NCI-H128 (cell line): ENCODE measurements at regions not wholly inside any gene's neighbourhood (a gene's known extent, or its start where the extent isn't known, plus 50 kb on each side); places are given as distances from the start of the nearest gene placed in this dataset.

Experiments used
- DNase-seq: peaks from one replicate; lab custom pipeline; 2025; ENCODE audit not compliant: unreplicated experiment; lab: John Stamatoyannopoulos, UW

DNA sequence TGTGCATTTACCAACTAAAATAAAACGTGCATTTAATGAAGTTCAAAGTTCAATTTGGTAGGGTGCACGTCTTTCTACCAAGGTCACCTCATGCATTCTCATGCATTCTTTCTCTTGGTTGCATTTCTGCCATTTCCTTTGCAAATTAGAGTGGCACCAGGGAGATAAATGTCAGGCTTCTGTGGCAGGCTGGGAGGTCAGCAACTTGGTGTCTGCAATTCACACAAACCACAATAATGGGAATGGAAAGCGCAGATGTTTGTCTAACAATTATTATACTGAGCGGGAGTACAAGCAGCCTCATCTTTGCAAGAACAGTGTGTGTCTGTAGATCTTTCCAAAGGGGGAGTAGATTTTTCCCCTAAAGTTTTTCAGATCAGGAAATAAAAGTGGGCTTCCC, 411.7 kb downstream of the DMRT2 start:
- DNase-seq = no peak

DNA sequence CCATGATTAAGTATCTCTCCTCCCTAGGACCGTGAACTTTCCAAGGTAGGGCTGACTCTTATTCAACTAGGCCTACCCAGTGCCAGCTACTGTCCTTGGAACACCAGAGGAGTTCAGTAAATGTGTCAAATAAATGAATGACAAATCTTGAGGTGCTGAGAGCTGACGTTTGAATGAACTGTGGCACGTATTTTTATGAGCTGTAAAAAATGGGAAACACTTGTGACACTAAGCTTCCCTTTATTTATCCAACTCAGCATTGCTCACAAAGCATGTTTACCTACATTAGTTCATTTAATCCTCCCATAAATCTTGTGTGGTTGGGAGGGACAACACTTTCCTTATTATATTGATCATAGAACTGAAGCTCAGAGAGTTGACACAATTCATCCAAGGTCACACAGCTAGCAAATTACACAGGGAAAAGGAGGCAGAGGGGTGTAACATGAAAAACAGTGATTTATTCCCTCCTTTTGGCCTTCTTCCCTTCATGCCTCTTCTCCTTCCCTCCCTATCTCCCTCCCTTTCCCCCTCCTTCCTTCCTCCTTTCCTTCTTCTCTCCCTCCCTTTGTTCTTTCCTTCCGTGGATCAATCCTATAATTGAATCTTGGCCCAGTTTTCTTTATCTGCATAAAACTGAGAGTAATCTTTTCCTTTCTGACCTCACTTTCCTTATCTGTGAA, 412.6 kb downstream of the DMRT2 start:
- no peak for DNase-seq

DNA sequence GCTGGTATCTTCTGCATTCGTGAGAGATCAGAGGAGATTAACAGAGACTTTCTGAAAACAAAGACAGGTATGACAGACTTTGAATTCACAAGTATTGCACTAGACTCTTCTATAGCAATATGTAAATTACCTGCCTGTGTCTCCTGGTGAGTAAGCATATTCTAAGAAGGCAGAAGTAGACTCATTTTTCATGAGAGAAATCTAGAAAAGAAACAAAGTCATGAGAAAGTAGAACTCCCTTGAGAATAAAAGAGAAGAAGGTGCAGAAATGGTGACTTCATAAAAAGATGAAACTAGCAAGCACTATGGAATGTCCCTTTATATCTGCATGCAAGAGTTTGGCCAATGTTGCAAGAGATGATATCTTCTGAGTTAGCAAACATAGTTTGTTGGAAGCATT, 419.8 kb downstream of the DMRT2 start:
- no peak for DNase-seq

DNA sequence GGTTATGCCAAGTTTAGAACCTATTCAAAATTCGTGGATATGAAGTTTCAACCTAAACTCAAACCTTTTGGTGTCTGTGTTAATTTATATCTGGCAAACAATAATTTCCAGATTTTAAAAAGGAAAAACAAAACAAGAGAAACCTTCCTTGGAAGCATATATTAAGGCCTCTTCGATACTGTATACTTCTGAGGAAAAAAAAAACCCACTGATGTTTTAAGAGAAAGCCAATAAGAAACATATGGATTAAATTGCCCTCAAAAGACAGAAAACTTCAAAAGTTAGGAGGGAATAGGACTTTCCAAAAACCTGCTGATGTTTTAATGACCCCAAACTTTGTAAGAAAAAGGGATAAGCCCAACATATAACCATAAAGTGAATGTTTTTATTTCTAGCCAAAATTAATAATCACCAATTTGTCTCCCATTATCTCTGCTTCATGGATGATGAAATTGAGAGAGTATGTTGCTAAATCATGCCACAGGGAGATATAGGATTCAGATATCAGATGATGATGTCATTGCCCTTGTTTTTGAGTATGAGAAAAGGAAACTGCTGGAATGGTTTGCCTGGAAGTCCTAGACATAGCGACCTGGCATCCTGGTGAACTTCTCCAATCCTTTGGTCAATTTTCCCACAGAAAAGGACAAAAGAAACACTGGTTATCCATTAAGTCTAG, 423.9 kb downstream of the DMRT2 start:
- DNase-seq = no peak

DNA sequence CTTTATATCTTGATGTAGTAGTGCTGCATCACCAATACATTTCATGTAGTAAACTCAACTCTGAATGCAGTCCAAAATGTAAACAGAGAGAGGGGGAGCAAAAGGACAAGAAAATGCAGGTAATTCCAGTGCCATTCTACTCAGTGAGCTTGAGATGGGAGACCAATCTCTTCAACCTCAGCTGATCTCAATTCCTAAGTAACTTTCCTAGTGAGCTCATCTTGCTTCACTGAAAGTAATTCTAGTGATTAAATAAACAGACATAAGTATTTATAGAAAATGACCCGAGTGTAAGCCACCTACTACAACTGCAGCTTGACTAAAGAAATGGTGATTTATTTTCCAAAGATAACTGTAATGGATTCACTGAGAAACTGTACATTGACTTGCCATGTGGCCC, 424.5 kb downstream of the DMRT2 start:
- DNase-seq = no peak

DNA sequence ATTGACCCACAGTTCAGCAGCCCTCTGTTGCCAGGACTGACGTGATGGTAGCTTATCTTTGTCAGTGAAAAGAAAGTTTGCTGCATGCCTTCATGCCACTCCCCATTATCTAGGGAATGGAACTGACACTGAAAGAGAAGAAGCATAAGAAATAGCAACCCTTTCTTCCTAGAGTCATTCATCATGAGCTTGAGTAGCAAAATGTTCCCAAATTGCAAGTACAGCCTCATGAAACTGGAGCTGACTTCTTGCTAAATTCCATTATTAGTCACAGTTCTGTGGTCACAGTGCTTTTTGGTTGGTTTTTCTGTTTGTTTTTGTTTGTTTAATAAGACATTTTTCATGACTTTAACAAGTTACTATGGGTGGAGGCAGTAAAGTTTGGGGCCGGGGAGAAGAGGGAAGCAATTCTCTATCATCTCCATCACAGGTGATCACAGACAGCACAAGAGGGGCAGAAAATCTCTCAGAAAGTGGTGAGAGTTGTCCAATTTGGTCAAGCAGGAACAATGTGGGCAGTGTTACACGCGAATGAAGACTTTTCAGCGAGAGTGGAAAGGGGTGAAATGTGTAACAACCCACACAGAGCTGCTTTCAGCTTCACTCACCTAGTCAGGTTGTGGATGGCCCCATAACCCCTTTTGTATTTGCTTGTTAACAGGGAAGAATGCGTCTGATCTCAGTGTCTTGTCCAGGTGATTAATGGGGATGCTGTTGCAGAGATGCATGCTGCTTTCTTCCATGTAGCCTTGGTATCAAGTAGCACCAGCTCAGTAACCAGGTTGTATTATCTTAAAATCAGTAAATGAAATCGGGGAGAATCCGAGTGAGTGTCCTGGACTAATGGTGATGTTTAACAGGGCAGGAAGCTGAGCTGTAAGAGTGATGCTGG, 440.4 kb downstream of the DMRT2 start:
- DNase-seq = no peak

DNA sequence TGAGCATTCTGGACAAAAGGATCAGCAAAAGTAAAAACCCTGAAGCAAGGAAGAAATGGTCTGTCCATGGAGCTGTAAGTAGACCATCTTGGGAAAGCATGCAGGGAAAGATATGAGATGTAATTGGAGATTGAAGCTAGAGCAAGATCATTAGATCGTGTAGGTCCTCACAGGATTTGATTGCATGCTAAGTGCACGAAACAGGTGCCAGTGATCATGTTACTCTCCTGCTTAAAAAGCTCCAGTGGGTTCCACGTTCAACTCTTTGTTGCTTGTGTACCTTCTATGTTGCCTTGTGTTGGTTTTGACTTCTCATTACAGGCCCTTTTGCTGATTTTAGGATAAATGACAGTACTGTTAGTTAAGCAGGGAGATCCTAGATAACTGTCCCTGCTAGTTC, 442.0 kb downstream of the DMRT2 start:
- DNase-seq = no peak

DNA sequence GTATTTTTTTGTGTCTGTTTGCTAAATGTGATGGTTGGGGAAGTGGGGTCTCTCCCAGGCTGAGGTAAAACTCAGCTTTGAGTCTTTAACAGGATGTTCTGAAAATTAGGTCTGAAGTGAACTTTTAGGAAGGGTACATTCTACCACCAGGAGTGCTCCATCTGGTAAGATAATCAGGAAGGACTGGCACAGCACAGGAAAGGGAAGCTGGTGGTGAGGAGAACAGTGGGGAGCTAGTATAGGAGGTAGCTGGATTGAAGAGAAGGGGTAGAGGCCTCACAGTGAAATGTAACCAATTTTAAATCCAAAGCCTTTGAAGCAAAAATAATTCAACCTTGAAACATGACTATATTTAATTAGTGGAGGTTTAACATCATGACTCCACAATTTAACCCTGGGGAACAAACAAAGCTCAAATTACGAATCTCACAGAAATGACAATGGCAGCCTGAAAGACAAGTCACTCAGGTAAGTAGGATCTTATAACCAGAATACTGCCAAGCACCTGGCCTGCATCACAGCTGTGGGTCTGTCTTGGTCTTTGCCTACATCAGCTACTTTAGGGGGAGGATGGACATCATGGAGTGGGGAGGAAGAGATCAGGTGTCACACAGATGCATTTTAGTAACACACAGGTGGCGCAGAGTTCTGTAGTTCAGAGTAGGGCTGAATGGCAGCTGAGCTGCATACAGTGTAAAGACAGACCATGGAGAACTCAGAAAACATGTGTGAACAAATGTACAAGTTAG, 445.3 kb downstream of the DMRT2 start:
- peak; percentile 78 for DNase-seq

DNA sequence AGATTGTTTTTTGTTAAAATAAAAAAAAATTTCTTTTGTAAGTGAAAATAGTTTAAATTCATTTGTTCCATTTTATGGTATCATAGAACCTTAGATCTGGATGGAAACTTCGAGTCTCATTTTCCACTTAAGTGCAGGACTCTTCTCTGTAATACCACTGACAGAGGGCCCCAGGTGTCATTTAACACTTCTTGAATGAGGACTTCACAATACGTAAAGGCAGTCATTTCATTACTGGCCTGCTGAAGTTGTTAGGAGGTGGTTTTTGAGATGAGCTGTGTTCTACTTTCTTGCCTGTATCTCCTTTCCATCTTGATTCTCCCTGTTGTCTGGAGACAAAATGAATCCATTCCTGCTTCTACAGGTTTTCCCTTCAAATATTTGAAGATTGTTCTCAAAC, 455.3 kb downstream of the DMRT2 start:
- DNase-seq = no peak

DNA sequence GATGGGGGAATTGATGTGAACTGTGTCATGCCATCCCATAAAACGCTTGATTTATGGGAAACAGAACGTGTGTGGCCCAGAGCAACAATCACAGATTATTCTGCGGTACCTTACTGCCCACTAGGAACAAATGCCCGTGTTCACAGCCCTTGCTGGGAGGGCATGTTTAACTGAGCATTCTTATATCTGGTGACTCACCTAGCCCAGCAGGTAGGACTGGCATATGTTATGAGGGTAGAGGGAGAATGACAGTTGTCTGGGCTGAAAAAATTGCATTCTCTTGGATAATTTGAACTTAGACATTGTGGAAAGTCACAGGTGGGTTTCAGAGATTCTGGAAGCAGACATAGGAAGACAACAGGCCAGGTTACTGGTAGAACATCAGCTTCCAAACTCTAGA, 460.6 kb downstream of the DMRT2 start:
- no peak for DNase-seq

DNA sequence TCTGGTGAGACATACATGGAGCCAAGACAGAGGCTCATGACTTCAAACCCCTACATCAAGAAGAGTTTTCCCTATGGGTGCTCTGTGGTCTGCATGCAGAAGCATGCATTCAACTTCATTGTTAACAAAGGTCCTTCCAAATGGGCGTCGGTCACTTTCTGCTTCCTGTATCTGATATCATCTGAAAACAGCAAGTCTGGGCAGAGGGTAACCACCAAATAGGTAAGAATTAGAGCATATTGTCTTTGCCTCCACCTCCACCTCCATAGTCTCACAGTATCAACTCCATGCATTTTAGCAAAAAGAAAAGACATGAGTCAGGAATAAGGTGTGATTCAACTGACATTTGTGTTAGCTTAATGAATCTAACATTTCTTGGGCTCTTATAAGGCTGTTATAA, 462.9 kb downstream of the DMRT2 start:
- DNase-seq = no peak

DNA sequence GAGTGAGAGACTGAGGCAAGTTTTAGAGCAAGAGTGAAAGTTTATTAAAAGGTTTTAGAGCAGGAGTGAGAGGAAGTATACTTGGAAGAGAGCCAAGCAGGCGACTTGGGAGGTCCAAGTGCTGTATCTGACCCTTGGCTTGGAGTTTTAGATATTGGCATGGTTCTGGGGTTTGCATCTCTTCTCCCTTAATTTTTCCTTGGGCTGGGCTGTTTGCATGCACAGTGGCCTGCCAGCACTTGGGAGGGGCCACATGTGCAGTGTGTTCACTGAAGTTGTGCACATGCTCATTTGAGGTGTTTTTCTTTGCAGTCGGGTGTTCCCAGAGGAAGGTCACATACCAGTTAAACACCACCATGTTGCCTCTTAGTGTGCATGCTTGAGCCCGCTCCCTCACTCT, 464.1 kb downstream of the DMRT2 start:
- no peak for DNase-seq

DNA sequence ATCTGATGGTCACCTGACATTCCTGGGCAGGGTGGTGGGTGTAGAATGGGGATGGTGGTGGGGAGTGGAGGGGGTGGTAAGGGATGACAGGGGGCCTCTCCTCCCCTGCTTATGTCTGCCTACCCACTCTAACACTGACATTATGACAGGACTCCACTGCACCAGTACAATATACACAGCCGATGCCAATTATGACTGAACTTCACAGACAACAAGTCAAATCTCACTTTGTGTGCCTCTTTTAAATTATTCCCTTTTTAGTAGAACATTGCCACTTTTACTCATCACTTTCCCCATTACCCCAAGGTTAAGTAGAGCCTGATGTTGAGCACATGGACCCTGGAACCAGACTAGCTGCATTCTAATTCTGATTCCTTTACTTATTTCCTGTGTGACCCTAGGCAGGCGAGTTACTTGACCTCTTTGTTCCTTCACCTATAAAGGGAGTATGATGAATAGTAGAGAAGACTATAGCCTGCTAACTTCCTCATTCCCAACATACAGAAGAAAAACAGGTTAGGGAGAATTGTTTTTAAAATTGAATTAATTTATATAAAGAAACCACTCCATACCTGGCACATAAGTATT, 464.7 kb downstream of the DMRT2 start:
- no peak for DNase-seq

DNA sequence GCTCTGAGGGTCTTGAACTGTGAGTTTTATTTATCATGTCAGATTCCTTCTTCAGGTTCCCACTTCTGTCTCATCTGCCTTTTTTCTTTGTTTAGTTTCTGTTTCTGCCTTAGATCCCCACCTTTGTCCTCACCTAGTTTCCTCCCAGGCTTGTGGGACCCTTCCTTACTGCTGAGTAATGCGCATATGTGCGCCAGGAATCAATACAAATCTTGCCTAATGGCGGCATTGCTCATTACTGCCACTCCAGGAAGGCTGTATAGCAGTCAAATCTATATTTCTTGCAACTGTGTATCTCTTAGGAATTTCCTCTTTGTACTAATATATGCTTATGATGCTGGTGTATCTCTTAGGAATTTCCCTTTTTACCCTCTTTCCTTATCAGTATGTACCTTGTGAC, 465.4 kb downstream of the DMRT2 start:
- no peak for DNase-seq

DNA sequence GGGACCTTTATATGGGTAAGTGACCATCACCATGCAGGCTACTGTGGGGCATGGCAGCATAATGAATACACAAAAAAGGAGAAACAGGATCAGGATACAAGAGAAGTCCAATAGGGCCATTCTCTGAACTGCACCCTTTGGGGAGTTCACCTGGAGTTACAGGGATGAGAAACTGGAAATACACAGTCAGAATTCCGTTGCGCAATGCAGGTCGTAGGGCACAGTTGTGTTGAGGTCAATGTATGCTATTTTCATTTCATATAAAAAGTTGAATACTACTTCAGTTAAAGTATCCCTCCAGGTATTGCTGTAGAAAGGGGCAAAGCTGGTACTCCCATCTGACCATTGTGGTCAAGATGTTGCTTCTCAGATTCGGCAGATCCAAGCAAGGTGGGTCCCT, 471.4 kb downstream of the DMRT2 start:
- no peak for DNase-seq

DNA sequence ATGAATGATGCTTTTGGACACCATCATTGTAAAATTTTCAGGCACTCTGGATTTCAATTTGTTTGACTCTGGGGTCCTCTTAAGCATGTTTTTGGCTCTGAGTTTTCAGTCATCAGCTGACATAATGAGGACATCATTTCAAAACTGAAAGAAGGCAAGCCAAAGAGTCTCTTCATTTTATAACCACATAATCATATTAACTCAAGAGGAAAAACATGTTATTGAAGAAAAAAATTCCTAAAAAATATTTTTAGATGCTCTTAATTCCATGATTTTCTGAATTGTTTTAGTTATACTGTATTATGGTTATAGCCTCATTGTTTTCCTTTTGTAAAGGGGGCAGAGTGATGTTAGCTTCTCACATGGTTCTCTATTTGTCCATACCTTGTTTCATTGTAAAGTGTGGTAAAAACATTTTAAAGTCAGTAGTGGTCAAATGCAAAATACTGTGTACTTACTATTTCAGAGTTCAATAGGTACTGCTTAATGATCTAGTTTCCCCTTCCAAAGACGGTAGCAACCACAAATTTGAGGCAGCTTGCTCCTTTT, 472.1 kb downstream of the DMRT2 start:
- DNase-seq = no peak

DNA sequence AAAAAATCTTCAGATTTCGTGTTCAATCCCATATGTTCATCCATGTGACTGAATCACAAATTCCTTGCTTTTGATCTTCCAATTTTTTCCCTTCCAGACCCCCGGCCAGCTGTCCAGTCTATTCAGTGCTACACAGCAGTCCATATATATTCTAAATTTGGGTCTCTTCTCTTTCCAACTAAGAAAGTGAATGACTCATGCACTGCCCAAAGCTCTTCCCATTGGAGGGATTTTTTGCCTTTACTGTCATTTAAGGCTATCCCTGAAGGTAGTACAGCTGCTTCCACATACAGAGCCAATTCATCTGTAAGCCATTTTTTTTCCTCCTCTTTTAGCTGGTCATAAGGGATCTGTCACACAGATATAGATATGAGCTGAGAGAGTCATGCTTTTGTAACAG, 478.3 kb downstream of the DMRT2 start:
- no peak for DNase-seq

DNA sequence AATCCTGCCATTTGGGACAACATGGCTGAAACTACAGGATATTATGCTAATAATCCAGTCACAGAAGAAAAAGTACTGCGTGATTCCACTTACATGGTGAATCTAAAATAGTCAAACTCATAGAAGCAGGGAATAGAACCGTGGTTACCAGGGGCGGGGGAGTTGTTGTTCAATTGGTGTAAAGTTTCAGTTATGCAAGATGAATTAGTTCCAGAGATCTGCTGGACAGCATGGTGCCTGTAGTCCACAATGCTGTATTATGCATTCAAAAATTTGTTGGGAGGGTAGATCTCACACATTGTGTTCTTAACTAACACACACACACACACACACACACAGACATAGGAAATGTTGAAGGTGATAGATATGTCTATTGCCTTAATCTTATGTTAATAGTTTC, 480.5 kb downstream of the DMRT2 start:
- no peak for DNase-seq

DNA sequence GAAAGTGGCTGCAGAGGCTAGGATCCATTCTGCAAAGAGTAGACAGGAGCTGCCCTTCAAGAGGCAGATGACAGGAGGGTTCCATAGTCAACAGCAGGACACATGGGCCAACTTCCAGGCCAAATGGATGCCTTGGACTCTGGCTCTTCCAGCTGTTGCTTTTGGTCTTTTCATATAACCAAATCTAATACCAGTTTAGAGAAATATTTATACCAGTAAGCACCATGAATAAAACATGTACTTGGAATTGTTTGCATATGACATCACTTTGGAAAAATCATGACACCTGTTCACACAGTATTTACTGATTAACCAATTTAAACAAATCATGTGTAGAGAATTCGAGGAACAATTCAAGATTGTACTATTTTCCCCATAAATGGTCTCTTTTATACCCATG, 481.3 kb downstream of the DMRT2 start:
- DNase-seq = no peak

DNA sequence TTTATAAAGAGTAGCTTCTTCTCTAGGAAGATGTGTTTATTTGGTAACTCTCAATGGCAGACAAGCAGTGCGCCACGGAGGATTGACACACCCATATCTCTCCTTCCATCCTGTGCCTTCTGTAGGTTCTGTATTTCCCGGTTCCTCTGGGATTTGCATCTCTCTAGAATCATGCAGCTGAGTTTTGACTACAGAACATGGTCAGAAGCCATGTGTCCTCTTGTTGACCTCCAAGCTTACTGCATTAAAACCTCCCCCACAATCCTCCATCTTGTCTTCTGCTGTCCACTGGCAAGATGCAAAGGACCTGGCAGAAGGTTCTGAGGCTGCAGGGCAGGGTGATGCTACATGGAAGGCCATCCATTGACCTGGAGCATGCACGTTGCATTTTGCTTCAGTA, 482.0 kb downstream of the DMRT2 start:
- DNase-seq = no peak

DNA sequence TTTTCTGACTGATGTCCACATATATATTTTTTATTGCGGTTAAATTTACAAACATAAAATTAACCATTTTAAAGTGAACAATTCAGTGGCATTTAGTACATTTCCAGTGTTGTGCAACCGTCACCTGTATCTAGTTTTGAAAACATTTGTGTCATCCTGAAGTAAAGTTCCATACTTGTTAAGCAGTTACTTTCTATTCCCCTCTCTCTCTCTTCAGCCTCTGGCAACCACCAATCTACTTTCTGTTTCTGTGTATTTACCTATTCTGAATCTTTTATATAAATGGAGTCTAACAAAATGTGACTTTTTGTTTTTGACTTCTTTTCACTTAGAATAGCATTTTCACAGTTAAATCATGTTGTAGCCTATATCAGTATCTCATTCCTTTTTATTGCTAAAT, 480.1 kb upstream of the SMARCA2 start:
- no peak for DNase-seq
